GM23248 (cell line): ENCODE measurements at regions not wholly inside any gene's neighbourhood (a gene's known extent, or its start where the extent isn't known, plus 50 kb on each side); places are given as distances from the start of the nearest gene placed in this dataset.

Experiments
- DNase-seq: peaks from one replicate; pipeline ENCODE4 v3.0.0-alpha.2; 2015
- H2AFZ ChIP-seq: fragments of 200-600 bp; sonication (generic); 2 replicates; pipeline ENCODE4 v1.6.1; 2016; ENCODE audit warnings: antibody characterized with exemption
- H3F3A ChIP-seq: fragments of 200-600 bp; sonication (generic); 2 replicates; pipeline ENCODE4 v1.6.1; 2016; ENCODE audit warnings: mild to moderate bottlenecking, antibody characterized with exemption, mixed run types; ENCODE audit not compliant: insufficient read depth
- H3K27ac ChIP-seq: fragments of 200-600 bp; sonication (generic); 2 replicates; pipeline ENCODE4 v1.5.1; 2016; ENCODE audit warnings: mild to moderate bottlenecking
- H3K27me3 ChIP-seq: fragments of 200-600 bp; sonication (generic); replicated peaks from 2 replicates; pipeline ENCODE4 v1.6.1; 2016; ENCODE audit warnings: mild to moderate bottlenecking; ENCODE audit not compliant: insufficient read depth
- H3K36me3 ChIP-seq: fragments of 200-600 bp; sonication (generic); 2 replicates; pipeline ENCODE4 v1.6.1; 2016; ENCODE audit warnings: low read depth, mild to moderate bottlenecking
- H3K4me1 ChIP-seq: fragments of 200-600 bp; sonication (generic); 2 replicates; pipeline ENCODE4 v1.6.1; 2016; ENCODE audit warnings: mild to moderate bottlenecking; ENCODE audit not compliant: insufficient read depth
- H3K4me2 ChIP-seq: fragments of 200-600 bp; sonication (generic); one replicate; pipeline ENCODE4 v1.6.1; 2016; ENCODE audit warnings: mild to moderate bottlenecking; ENCODE audit not compliant: unreplicated experiment
- H3K4me3 ChIP-seq: fragments of 200-600 bp; sonication (generic); 2 replicates; pipeline ENCODE4 v1.5.1; 2016; ENCODE audit warnings: mild to moderate bottlenecking
- H3K79me2 ChIP-seq: fragments of 200-600 bp; sonication (generic); 2 replicates; pipeline ENCODE4 v1.6.1; 2016; ENCODE audit warnings: mild to moderate bottlenecking; ENCODE audit not compliant: insufficient read depth
- H3K9ac ChIP-seq: fragments of 200-600 bp; sonication (generic); 2 replicates; pipeline ENCODE4 v1.6.1; 2016; ENCODE audit warnings: mild to moderate bottlenecking
- H3K9me2 ChIP-seq: fragments of 200-600 bp; sonication (generic); 2 replicates; pipeline ENCODE4 v1.6.1; 2016; ENCODE audit warnings: mixed run types, mild to moderate bottlenecking, moderate library complexity; ENCODE audit not compliant: insufficient read depth
- H3K9me3 ChIP-seq: fragments of 200-600 bp; sonication (generic); one replicate; pipeline ENCODE4 v1.6.1; 2017; ENCODE audit warnings: low read depth
- H4K20me1 ChIP-seq: fragments of 200-600 bp; sonication (generic); 2 replicates; pipeline ENCODE4 v1.6.0; 2016; ENCODE audit not compliant: insufficient read depth
- EZH2 ChIP-seq: fragments of 200-600 bp; sonication (generic); IDR thresholded peaks from 2 replicates; pipeline ENCODE4 v1.6.1; 2018; ENCODE audit warnings: antibody characterized with exemption, mild to moderate bottlenecking; ENCODE audit not compliant: insufficient read depth, poor library complexity, severe bottlenecking
- EZH2phosphoT487 ChIP-seq: fragments of 200-600 bp; sonication (generic); IDR thresholded peaks from 2 replicates; pipeline ENCODE4 v1.6.1; 2018; ENCODE audit warnings: antibody characterized with exemption, moderate library complexity, mild to moderate bottlenecking, low read depth; ENCODE audit not compliant: insufficient read depth
- WGBS, 2 experiments: methylation state at CpG; one replicate each; pipeline ENCODE4 v1.1.6; 2015 to 2017; ENCODE audit warnings: low lambda C conversion rate in 2 of 2, low coverage in 1 of 2; ENCODE audit errors: missing lambda C conversion rate in 2 of 2; 5-methylcytosine and 5-hydroxymethylcytosine counted together
- in situ Hi-C: fragments of 300-500 bp; cut with MboI; formaldehyde crosslinking; loops from 2 replicates; pipeline ENCODE4 v1.15.0; 2020

GRCh38 chr10:80952436-80952835 is 414.7 kb downstream of the SH2D4B start:
- WGBS, 2 experiments: 35 to 45% methylated on average over 7 of the region's 7 CpGs
- Histone ChIP-seq H3K9ac (no peak overlapping the region), H3K4me3 (no peak overlapping the region), H3K27ac (no peak overlapping the region), H3K4me1 (no peaks in the 10 kb centered on the region), H3F3A (no peaks in the 10 kb centered on the region), H3K9me3 (no peaks in the 10 kb centered on the region), H3K79me2 (no peaks in the 10 kb centered on the region), H3K9me2 (no peaks in the 10 kb centered on the region), H3K4me2 (no peak overlapping the region), H3K36me3 (no peaks in the 10 kb centered on the region), H3K27me3 (no peaks in the 10 kb centered on the region), H2AFZ (no peak overlapping the region), H4K20me1 (no peaks in the 10 kb centered on the region)
- in situ Hi-C loops: no loop called here
- DNase-seq: no peak
- TF ChIP-seq EZH2phosphoT487 (no peak), EZH2 (no peak)

GRCh38 chr10:80957161-80957560 is 419.5 kb downstream of the SH2D4B start:
- Histone ChIP-seq H3F3A (no peaks in the 10 kb centered on the region), H3K9me2 (no peaks in the 10 kb centered on the region), H4K20me1 (no peaks in the 10 kb centered on the region), H3K27ac (no peak overlapping the region), H3K9ac (no peak overlapping the region), H3K4me2 (no peak overlapping the region), H3K36me3 (no peaks in the 10 kb centered on the region), H3K4me3 (no peak overlapping the region), H2AFZ (no peak overlapping the region), H3K27me3 (no peaks in the 10 kb centered on the region), H3K4me1 (no peaks in the 10 kb centered on the region), H3K9me3 (no peaks in the 10 kb centered on the region), H3K79me2 (no peaks in the 10 kb centered on the region)
- no peak for TF ChIP-seq EZH2phosphoT487
- no peak for TF ChIP-seq EZH2
- in situ Hi-C loops: no loop called here
- no peak for DNase-seq
- 19 to 23% methylated on average over 4 of the region's 4 CpGs for WGBS, 2 experiments

GRCh38 chr10:80964179-80964578 is 426.5 kb downstream of the SH2D4B start:
- Histone ChIP-seq H4K20me1 (no peaks in the 10 kb centered on the region), H2AFZ (no peak overlapping the region), H3K4me3 (no peak overlapping the region), H3K4me2 (no peak overlapping the region), H3K9ac (no peak overlapping the region), H3F3A (no peaks in the 10 kb centered on the region), H3K9me3 (no peaks in the 10 kb centered on the region), H3K27me3 (no peaks in the 10 kb centered on the region), H3K79me2 (no peaks in the 10 kb centered on the region), H3K27ac (no peak overlapping the region), H3K4me1 (no peaks in the 10 kb centered on the region), H3K9me2 (no peaks in the 10 kb centered on the region), H3K36me3 (no peaks in the 10 kb centered on the region)
- in situ Hi-C loops: no loop called here
- DNase-seq: no peak
- WGBS, 2 experiments: 20 to 29% methylated on average over 2 of the region's 2 CpGs
- TF ChIP-seq EZH2phosphoT487: no peak
- TF ChIP-seq EZH2: no peak

- H3K27ac ChIP-seq: no peak overlapping the region
- in situ Hi-C loops: no loop called here
- no peaks in the 10 kb centered on the region for H3K4me1 ChIP-seq
- no peaks in the 10 kb centered on the region for H3K36me3 ChIP-seq
- no peak overlapping the region for H3K4me2 ChIP-seq
- H4K20me1 ChIP-seq: no peaks in the 10 kb centered on the region
- no peaks in the 10 kb centered on the region for H3F3A ChIP-seq
- H3K9me3 ChIP-seq: no peaks in the 10 kb centered on the region
- DNase-seq: no peak
- no peak overlapping the region for H2AFZ ChIP-seq
- no peaks in the 10 kb centered on the region for H3K27me3 ChIP-seq
- WGBS, 2 experiments: 11% methylated on average over 3 of the region's 3 CpGs
- no peak overlapping the region for H3K9ac ChIP-seq
- H3K79me2 ChIP-seq: no peaks in the 10 kb centered on the region
- H3K9me2 ChIP-seq: no peaks in the 10 kb centered on the region
- no peak for TF ChIP-seq EZH2
- no peak overlapping the region for H3K4me3 ChIP-seq
Observed at GRCh38 chr10:80964955-80965614, 427.4 kb downstream of the SH2D4B start.
